PC-9 (cell line): ENCODE measurements at regions not wholly inside any gene's neighbourhood (a gene's known extent, or its start where the extent isn't known, plus 50 kb on each side); places are given as distances from the start of the nearest gene placed in this dataset.

Experiments
- CTCF ChIP-seq: fragments of 200-600 bp; sonication (generic); conservative IDR thresholded peaks from 2 replicates; pipeline ENCODE4 v1.6.1; 2017; ENCODE audit warnings: mixed run types, antibody characterized with exemption, mild to moderate bottlenecking, moderate library complexity
- EZH2 ChIP-seq: fragments of 200-600 bp; sonication (generic); IDR thresholded peaks from 2 replicates; pipeline ENCODE4 v1.8.0; 2017; ENCODE audit warnings: antibody characterized with exemption, low read depth

GRCh38 chr4:188732131-188732530, 592.9 kb downstream of the TRIML1 start:
- no peak for TF ChIP-seq EZH2
- TF ChIP-seq CTCF: no peak
